HG02970 (cell line): ENCODE measurements at regions not wholly inside any gene's neighbourhood (a gene's known extent, or its start where the extent isn't known, plus 50 kb on each side); places are given as distances from the start of the nearest gene placed in this dataset.
"Not testable (repeated sequence)": the region's sequence is repeated elsewhere in the genome, so short reads cannot be mapped to it uniquely, and the experiment has no call there.

ENCODE experiments used
- ATAC-seq: cut with Tn5 transposase; IDR thresholded peaks from one replicate; pipeline ENCODE4 v1.9.1; 2021; ENCODE audit warnings: mild to moderate bottlenecking, moderate library complexity, moderate number of reproducible peaks; ENCODE audit not compliant: unreplicated experiment, low FRiP score

DNA sequence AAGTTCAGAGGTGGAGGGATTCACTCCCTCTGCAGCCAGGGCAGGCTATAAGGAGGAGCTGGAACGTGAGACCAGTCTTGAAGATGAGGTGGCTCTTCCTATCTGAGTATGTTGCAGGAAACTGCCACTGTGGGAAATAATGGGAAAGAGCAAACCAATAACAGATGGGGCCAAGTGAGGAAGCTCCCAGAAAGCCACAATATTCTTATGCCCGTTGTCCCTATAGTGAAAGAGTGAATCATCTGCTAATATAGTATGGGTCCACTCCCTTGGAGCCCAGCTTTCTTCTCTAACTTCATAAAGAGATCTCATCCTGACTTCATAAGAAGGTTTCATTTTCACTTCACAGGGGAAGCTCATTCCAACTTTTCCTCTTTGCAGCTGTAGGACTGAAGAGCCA lies 206.4 kb downstream of the BLID start:
- ATAC-seq, result no peak

GRCh38 chr11:121907379-121907778 lies 208.6 kb downstream of the BLID start:
- ATAC-seq, result no peak

GRCh38 chr11:121904148-121904547 lies 211.9 kb downstream of the BLID start:
- no peak for ATAC-seq

DNA sequence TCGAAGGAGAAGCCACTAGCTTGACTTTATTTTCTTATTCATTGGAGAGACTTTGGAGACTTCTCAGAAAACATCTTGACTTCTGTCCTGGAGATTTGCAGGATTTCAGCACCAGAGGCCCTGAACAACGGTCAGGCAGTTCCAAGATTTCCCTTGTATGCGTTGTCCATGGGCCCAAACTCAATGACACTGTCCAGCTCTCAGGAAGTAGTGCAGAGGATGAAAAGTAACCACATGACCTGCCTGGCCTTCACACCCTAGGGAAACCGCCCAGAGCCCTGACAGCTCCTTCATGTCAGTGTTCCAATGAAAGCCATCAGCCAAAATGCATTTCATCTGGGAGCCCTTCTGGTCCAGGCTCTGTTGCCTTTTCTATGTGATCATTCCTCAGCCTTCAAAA lies 214.1 kb downstream of the BLID start:
- no peak for ATAC-seq

- ATAC-seq, result not testable (repeated sequence)
These were observed 214.6 kb downstream of the BLID start for GRCh38 chr11:121901417-121901816.

GRCh38 chr11:121899520-121899919 lies 216.5 kb downstream of the BLID start:
- no peak for ATAC-seq

- ATAC-seq, result no peak
These were observed 217.1 kb downstream of the BLID start for GRCh38 chr11:121898903-121899302.

DNA sequence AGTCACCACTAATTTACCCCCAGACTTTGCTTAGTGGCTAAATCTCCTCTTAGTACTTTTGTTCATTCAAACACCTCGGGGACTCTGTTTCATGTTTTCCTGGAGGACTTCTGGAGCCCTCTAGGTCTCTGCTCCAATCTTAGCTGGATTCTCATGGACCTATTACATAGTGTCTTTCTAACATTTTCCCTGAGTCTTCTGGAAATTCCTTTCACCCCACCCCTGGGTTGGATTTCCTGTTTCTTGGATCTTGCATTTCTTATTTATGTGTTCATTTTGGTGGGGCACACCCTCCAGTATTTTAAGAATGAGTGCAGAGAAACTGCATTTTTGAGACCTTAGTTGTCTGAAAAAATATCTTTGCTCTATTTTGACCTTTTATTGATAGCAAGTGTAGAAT lies 220.1 kb downstream of the BLID start:
- no peak for ATAC-seq

- no peak for ATAC-seq
These were observed 221.4 kb downstream of the BLID start for GRCh38 chr11:121894581-121894980.

DNA sequence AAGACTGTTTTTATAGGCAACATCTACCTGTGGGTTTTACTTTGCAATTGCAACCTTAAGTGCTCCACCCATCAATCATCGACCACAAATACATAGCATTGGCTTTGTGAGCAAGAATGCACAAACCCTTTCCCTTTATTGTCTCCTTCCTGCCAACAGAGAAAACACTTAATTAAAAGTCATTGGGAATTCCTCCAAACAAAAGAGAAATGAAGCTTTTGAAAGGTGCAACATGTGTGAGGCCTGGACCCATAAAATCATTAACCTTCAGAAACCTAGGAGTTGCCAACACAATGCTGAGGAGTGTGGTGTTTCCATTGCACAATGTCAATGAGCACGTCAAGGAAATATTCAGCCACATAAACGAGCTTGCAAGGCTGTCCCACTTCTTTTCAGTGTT lies 223.2 kb downstream of the BLID start:
- no peak for ATAC-seq

- ATAC-seq, result no peak
These were observed 223.8 kb downstream of the BLID start for GRCh38 chr11:121892131-121892681.

- ATAC-seq, result no peak
These were observed 225.0 kb downstream of the BLID start for GRCh38 chr11:121890946-121891515.

DNA sequence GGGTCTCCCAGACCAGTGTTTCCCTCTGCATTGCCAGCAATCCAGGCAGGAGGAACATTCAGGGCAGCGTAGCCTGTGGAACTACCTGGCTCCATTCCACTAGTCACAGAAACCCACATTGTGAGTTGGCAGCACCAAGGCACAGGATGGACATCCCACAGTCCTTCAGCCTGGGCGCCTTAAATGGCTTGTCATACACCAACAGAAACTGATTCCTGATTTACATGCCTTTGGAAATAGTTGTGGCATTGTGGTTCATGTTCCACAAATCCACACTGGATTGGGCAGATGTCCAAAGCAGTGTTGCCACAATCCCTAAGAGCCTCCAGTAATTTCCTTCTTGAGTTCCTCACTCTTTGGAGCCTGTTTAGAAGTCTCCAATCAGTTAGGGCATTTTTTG lies 225.6 kb downstream of the BLID start:
- ATAC-seq, result no peak

GRCh38 chr11:121889931-121890330 lies 226.1 kb downstream of the BLID start:
- ATAC-seq, result no peak

GRCh38 chr11:121889186-121889585 lies 226.8 kb downstream of the BLID start:
- no peak for ATAC-seq

DNA sequence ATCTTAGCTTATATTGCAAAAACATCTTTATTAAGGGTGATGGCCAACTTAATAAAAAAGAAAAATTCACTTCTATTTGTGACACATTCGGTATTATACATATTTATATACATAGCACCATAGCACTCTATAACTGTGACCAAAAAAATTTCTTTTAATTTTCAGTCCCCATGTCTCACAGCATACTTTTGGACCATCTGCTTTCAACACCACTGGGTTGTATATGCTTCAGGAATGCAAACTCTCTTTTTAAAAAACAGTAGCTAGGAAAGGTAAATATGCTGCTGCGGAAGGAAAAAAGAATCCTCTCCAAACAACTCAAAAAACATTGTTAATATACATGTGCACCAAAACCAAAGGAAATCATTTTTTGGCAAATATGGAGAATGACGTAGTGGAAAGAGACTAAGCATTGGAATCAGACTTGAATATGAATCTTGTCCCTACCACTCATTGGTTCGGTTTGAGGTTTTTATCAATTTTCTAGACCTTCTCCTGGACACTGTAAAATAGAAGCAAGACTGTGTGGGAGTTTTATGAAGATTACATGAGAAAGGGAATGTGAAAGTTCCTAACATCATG lies 227.9 kb downstream of the BLID start:
- no peak for ATAC-seq

GRCh38 chr11:121887569-121887968 lies 228.4 kb downstream of the BLID start:
- no peak for ATAC-seq

- ATAC-seq, result no peak
These were observed 229.0 kb downstream of the BLID start for GRCh38 chr11:121886996-121887395.

- no peak for ATAC-seq
These were observed 229.8 kb downstream of the BLID start for GRCh38 chr11:121886005-121886734.

GRCh38 chr11:121884626-121885025 lies 231.4 kb downstream of the BLID start:
- ATAC-seq, result no peak

DNA sequence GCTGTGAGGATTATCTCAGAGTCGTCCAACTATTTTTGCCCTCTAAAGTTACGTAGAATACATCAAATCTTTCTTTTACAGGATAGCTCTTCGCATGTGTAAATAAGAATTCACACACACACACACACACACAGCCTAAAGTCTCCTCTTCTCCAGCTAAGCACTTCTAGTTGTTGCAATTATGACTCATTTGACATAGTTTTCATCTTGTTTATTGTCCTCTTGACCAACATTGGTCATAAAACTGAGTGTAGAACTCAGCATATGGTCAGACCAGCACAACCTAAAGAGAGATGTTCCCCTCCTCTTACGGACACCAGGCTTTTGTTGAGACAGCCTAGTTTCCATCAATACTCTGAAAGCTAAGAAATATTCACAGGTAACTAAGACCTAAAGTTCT lies 234.2 kb downstream of the BLID start:
- ATAC-seq, result no peak

- ATAC-seq, result no peak
These were observed 238.9 kb downstream of the BLID start for GRCh38 chr11:121877152-121877551.
